H1 (cell line): ENCODE measurements at regions not wholly inside any gene's neighbourhood (a gene's known extent, or its start where the extent isn't known, plus 50 kb on each side); places are given as distances from the start of the nearest gene placed in this dataset.

Source experiments
- CTCF ChIA-PET: fragments of 300-600 bp; sonication (Branson Sonifier 250); formaldehyde crosslinking; loops from one replicate; lab custom pipeline; 2021; ENCODE audit not compliant: partially characterized antibody; lab: Charles Lee
- POLR2A ChIA-PET: fragments of 300-600 bp; sonication (Branson Sonifier 250); formaldehyde crosslinking; loops from one replicate; lab custom pipeline; 2021; ENCODE audit warnings: inconsistent platforms; ENCODE audit not compliant: partially characterized antibody; lab: Charles Lee
- DNase-seq, 2 experiments: peaks; one replicate each; pipeline versions ENCODE4 v3.0.0 to v3.0.0-alpha.2; 2010 to 2022; ENCODE audit warnings: low spot score in 2 of 2, low read depth in 1 of 2, mixed read lengths in 1 of 2
- FAIRE-seq: peaks from 2 replicates; lab custom pipeline; 2011; peaks lifted over from hg19 to GRCh38; lab: Jason Lieb, UNC
- H2AFZ ChIP-seq: 2 replicates; pipeline ENCODE4 v1.8.1; 2012; ENCODE audit warnings: low read length, inconsistent platforms
- H2AK5ac ChIP-seq: 2 replicates; pipeline ENCODE4 v1.6.1; 2013; ENCODE audit warnings: low read depth, low read length
- H2BK120ac ChIP-seq: replicated peaks from 2 replicates; pipeline ENCODE3; 2013; ENCODE audit warnings: low read depth, low read length, inconsistent platforms
- H2BK12ac ChIP-seq: 2 replicates; pipeline ENCODE4 v1.6.1; 2013; ENCODE audit warnings: low read depth, low read length
- H2BK15ac ChIP-seq: 2 replicates; pipeline ENCODE4 v1.6.1; 2013; ENCODE audit warnings: low read length
- H2BK20ac ChIP-seq: 2 replicates; pipeline ENCODE4 v1.6.1; 2013; ENCODE audit warnings: low read length
- H2BK5ac ChIP-seq: 2 replicates; pipeline ENCODE4 v1.6.1; 2013; ENCODE audit warnings: low read depth, low read length
- H3K14ac ChIP-seq: 2 replicates; pipeline ENCODE4 v1.6.1; 2013; ENCODE audit warnings: inconsistent platforms; ENCODE audit not compliant: insufficient read length
- H3K18ac ChIP-seq: 2 replicates; pipeline ENCODE4 v1.6.1; 2013; ENCODE audit warnings: low read length; ENCODE audit errors: extremely low read depth
- H3K23ac ChIP-seq: 2 replicates; pipeline ENCODE4 v1.6.1; 2013; ENCODE audit warnings: inconsistent platforms; ENCODE audit not compliant: insufficient read length
- H3K23me2 ChIP-seq: 2 replicates; pipeline ENCODE4 v1.6.1; 2013; ENCODE audit warnings: low read depth, low read length
- H3K27ac ChIP-seq: 2 replicates; pipeline ENCODE4 v1.6.1; 2011; ENCODE audit warnings: low read depth, low read length, inconsistent platforms
- H3K27me3 ChIP-seq, 4 experiments: replicated peaks in 1 of 4; 1 replicate in 1 of 4; 2 replicates in 3 of 4; pipeline versions ENCODE4 v1.6.1 to v1.8.1; 2011 to 2013; ENCODE audit warnings: low read length in 3 of 4, mild to moderate bottlenecking in 3 of 4, inconsistent platforms in 2 of 4, mixed read lengths in 2 of 4, moderate library complexity in 1 of 4; ENCODE audit not compliant: control insufficient read depth in 3 of 4, insufficient read depth in 3 of 4; ENCODE audit errors: extremely low read depth in 1 of 4
- H3K36me3 ChIP-seq, 4 experiments: 2 replicates each; pipeline versions ENCODE4 v1.6.1 to v1.8.1; 2011 to 2013; ENCODE audit warnings: mild to moderate bottlenecking in 4 of 4, low read length in 3 of 4, moderate library complexity in 2 of 4, control low read depth in 1 of 4, inconsistent platforms in 1 of 4; ENCODE audit not compliant: insufficient read depth in 4 of 4, control insufficient read depth in 2 of 4
- H3K4ac ChIP-seq: replicated peaks from 2 replicates; pipeline ENCODE3; 2013; ENCODE audit warnings: low read length, low read depth, mixed read lengths, inconsistent platforms; ENCODE audit not compliant: insufficient read length
- H3K4me1 ChIP-seq, 4 experiments: replicated peaks in 1 of 4; 1 replicate in 1 of 4; 2 replicates in 3 of 4; pipeline versions ENCODE4 v1.6.1 to v1.8.1; 2011 to 2013; ENCODE audit warnings: low read length in 3 of 4, inconsistent platforms in 2 of 4, mixed read lengths in 1 of 4; ENCODE audit not compliant: insufficient read depth in 4 of 4, control insufficient read depth in 3 of 4
- H3K4me2 ChIP-seq, 2 experiments: 2 replicates each; pipeline versions ENCODE4 v1.6.1 to v1.8.1; 2011 to 2013; ENCODE audit warnings: low read depth in 2 of 2, low read length in 2 of 2, control low read depth in 1 of 2, inconsistent platforms in 1 of 2, mild to moderate bottlenecking in 1 of 2; ENCODE audit not compliant: insufficient read depth in 1 of 2
- H3K4me3 ChIP-seq, 4 experiments: fragments of 200-600, 300-600 bp in 1 of 4; sonication (generic), shearing (Covaris generic), sonication (Bioruptor Twin) in 1 of 4; 2 replicates each; pipeline versions ENCODE4 v1.5.1 to v1.8.1; 2011 to 2016; ENCODE audit warnings: low read length in 4 of 4, low read depth in 3 of 4, control low read depth in 2 of 4, inconsistent platforms in 2 of 4, mild to moderate bottlenecking in 2 of 4, mixed read lengths in 1 of 4, moderate library complexity in 1 of 4; ENCODE audit not compliant: insufficient read depth in 2 of 4; ENCODE audit errors: extremely low read depth in 1 of 4
- H3K56ac ChIP-seq: replicated peaks from 2 replicates; pipeline ENCODE3; 2013; ENCODE audit warnings: low read depth, mild to moderate bottlenecking, mixed read lengths, low read length, inconsistent platforms; ENCODE audit not compliant: insufficient read length
- H3K79me1 ChIP-seq: 2 replicates; pipeline ENCODE4 v1.6.1; 2013; ENCODE audit warnings: low read depth, low read length, control low read depth
- H3K79me2 ChIP-seq, 2 experiments: 2 replicates each; pipeline versions ENCODE4 v1.6.1 to v1.8.1; 2012 to 2013; ENCODE audit warnings: low read length in 2 of 2, mild to moderate bottlenecking in 2 of 2, inconsistent platforms in 1 of 2; ENCODE audit not compliant: insufficient read depth in 2 of 2, control insufficient read depth in 1 of 2
- H3K9ac ChIP-seq, 4 experiments: replicated peaks in 1 of 4; 1 replicate in 1 of 4; 2 replicates in 3 of 4; pipeline versions ENCODE4 v1.6.1 to v1.8.1; 2011 to 2013; ENCODE audit warnings: low read depth in 3 of 4, low read length in 3 of 4, control low read depth in 2 of 4, mild to moderate bottlenecking in 2 of 4, moderate library complexity in 2 of 4, inconsistent platforms in 1 of 4; ENCODE audit errors: extremely low read depth in 1 of 4
- H3K9me3 ChIP-seq, 2 experiments: 2 replicates each; pipeline versions ENCODE4 v1.6.1 to v1.8.1; 2012 to 2013; ENCODE audit warnings: mild to moderate bottlenecking in 2 of 2, moderate library complexity in 2 of 2, control low read depth in 1 of 2, inconsistent platforms in 1 of 2, low read depth in 1 of 2, low read length in 1 of 2, mixed read lengths in 1 of 2; ENCODE audit not compliant: insufficient read depth in 2 of 2
- H4K20me1 ChIP-seq, 2 experiments: replicated peaks in 1 of 2; 2 replicates each; pipeline versions ENCODE3 to v1.8.1; 2011 to 2013; ENCODE audit warnings: inconsistent platforms in 2 of 2, low read length in 2 of 2, mild to moderate bottlenecking in 1 of 2; ENCODE audit not compliant: insufficient read depth in 2 of 2, control insufficient read depth in 1 of 2
- H4K5ac ChIP-seq: 2 replicates; pipeline ENCODE4 v1.6.1; 2013; ENCODE audit warnings: low read length, low read depth, mixed read lengths, inconsistent platforms; ENCODE audit not compliant: insufficient read length
- H4K8ac ChIP-seq: 2 replicates; pipeline ENCODE4 v1.8.0; 2013; ENCODE audit warnings: mild to moderate bottlenecking, moderate library complexity, low read length, inconsistent platforms; ENCODE audit not compliant: insufficient read depth; ENCODE audit errors: extremely low read depth
- H4K91ac ChIP-seq: replicated peaks from 2 replicates; pipeline ENCODE3; 2013; ENCODE audit warnings: low read length, mixed read lengths, inconsistent platforms; ENCODE audit not compliant: insufficient read length
- CEBPB ChIP-seq: IDR thresholded peaks from 2 replicates; pipeline ENCODE4 v1.6.1; 2012; ENCODE audit warnings: low read depth, low read length
- CTBP2 ChIP-seq: IDR thresholded peaks from 2 replicates; pipeline ENCODE4 v1.7.0; 2011; ENCODE audit warnings: borderline replicate concordance, mild to moderate bottlenecking, moderate library complexity, mixed read lengths, low read length; ENCODE audit not compliant: insufficient read depth, insufficient read length
- EZH2 ChIP-seq: fragments of 200-600 bp; sonication (generic); IDR thresholded peaks from 2 replicates; pipeline ENCODE4 v1.7.1; 2012; ENCODE audit warnings: low read depth, mild to moderate bottlenecking, moderate library complexity, low read length, inconsistent platforms; ENCODE audit not compliant: severe bottlenecking
- FOSL1 ChIP-seq: IDR thresholded peaks from 2 replicates; pipeline ENCODE4 v1.6.1; 2011; ENCODE audit warnings: mild to moderate bottlenecking, low read depth, low read length, moderate library complexity; ENCODE audit not compliant: insufficient read depth
- JUND ChIP-seq: IDR thresholded peaks from 2 replicates; pipeline ENCODE4 v1.6.1; 2011; ENCODE audit warnings: mild to moderate bottlenecking, improper control_type of control experiment, low read length
- KDM1A ChIP-seq: fragments of 200-600, 300-600 bp; sonication (generic); IDR thresholded peaks from 2 replicates; pipeline ENCODE4 v1.7.1; 2016; ENCODE audit warnings: mild to moderate bottlenecking, low read length, borderline replicate concordance
- MAFK ChIP-seq: IDR thresholded peaks from 2 replicates; pipeline ENCODE4 v1.6.1; 2012; ENCODE audit warnings: low read depth, mild to moderate bottlenecking, improper control_type of control experiment, low read length
- NRF1 ChIP-seq: IDR thresholded peaks from 2 replicates; pipeline ENCODE4 v1.6.1; 2011; ENCODE audit warnings: mild to moderate bottlenecking, low read depth, low read length, improper control_type of control experiment
- TCF12 ChIP-seq: IDR thresholded peaks from 2 replicates; pipeline ENCODE4 v1.6.1; 2011; ENCODE audit warnings: low read depth, mild to moderate bottlenecking, low read length
- WGBS, 2 experiments: shearing (Covaris generic) in 1 of 2; methylation state at CpG; one replicate each; pipeline versions ENCODE4 v1.1.6 to v1.1.7; 2013 to 2015; ENCODE audit warnings: low lambda C conversion rate in 2 of 2, mixed read lengths in 2 of 2, inconsistent platforms in 1 of 2, low coverage in 1 of 2, missing lambda C conversion rate in 1 of 2; ENCODE audit not compliant: insufficient replicate concordance in 2 of 2, insufficient coverage in 1 of 2, insufficient read length in 1 of 2; ENCODE audit errors: extremely low coverage in 1 of 2, missing lambda C conversion rate in 1 of 2; 5-methylcytosine and 5-hydroxymethylcytosine counted together

DNA sequence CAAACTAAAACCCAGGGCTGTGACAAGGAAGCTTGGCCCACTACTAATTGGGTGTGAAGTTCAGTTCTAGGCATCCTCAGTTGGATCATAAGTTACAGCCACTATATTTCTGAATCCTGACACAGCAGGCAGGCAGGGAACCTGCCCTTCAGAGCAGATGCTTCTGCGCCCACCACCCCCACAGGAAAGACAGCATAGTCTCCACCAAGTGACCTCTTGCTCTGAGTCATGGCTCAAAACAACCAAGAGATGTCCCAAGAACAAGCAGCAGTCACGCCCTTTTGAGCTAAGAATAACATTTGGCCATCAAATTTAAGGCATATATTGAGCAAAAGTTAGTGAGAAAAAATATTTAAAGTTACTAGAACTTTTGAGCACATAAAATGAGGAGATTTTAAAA lies 170.7 kb upstream of the SMARCAD1 start:
- no peaks in the 10 kb centered on the region for H3K27me3 ChIP-seq
- no peaks in the 10 kb centered on the region for H3K79me2 ChIP-seq
- no peak for TF ChIP-seq CEBPB
- TF ChIP-seq NRF1 = no peak
- TF ChIP-seq JUND = no peak
- no peak for TF ChIP-seq CTBP2
- no peak for TF ChIP-seq MAFK
- no peak for TF ChIP-seq FOSL1
- no peak for TF ChIP-seq KDM1A
- TF ChIP-seq EZH2 = no peak
- no peak for TF ChIP-seq TCF12
- TF ChIP-seq, all 59 proteins: peak for 0
- Histone ChIP-seq H3K79me1 (no peaks in the 10 kb centered on the region), H3K4me1 (no peaks in the 10 kb centered on the region; a peak in 1 of 7 replicates), H3K9ac (no peak overlapping the region), H3K14ac (no peak overlapping the region), H2AFZ (0 out of 2 replicates have a peak overlapping the region, but pooled peaks have one; percentile 73), H3K4me3 (no peak overlapping the region), H3K23ac (no peak overlapping the region), H4K8ac (no peak overlapping the region; the same call in 1 of the 2 replicates), H3K18ac (no peak overlapping the region), H3K36me3 (no peaks in the 10 kb centered on the region), H3K56ac (no peak overlapping the region), H3K9me3 (no peaks in the 10 kb centered on the region), H4K5ac (no peak overlapping the region), H3K23me2 (no peaks in the 10 kb centered on the region), H3K4ac (no peak overlapping the region), H2AK5ac (no peak overlapping the region), H2BK20ac (no peak overlapping the region), H2BK120ac (no peak overlapping the region), H3K4me2 (no peak overlapping the region), H2BK15ac (no peak overlapping the region), H3K27ac (no peak overlapping the region), H4K20me1 (no peaks in the 10 kb centered on the region), H2BK5ac (no peak overlapping the region), H4K91ac (no peak overlapping the region), H2BK12ac (no peak overlapping the region)
- no peak for FAIRE-seq
- DNase-seq = no peak
- ChIA-PET CTCF (no interaction called here), POLR2A (no interaction called here)
- WGBS, 2 experiments = 89% methylated on average over 2 of the region's 2 CpGs; no CpG with 5 or more reads in 1 of the 2 experiments
